HG03025 (cell line): ENCODE measurements at regions not wholly inside any gene's neighbourhood (a gene's known extent, or its start where the extent isn't known, plus 50 kb on each side); places are given as distances from the start of the nearest gene placed in this dataset.
"Not testable (repeated sequence)": the region's sequence is repeated elsewhere in the genome, so short reads cannot be mapped to it uniquely, and the experiment has no call there.

ENCODE experiments used
- ATAC-seq: cut with Tn5 transposase; IDR thresholded peaks from one replicate; pipeline ENCODE4 v1.9.1; 2021; ENCODE audit warnings: mild to moderate bottlenecking, moderate library complexity; ENCODE audit not compliant: unreplicated experiment, low FRiP score

- no peak for ATAC-seq
Observed at GRCh38 chr6:94559829-94560537, 1017.4 kb upstream of the MANEA start.

- not testable (repeated sequence) for ATAC-seq
Observed at GRCh38 chr6:94557207-94557606, 1020.1 kb upstream of the MANEA start.

DNA sequence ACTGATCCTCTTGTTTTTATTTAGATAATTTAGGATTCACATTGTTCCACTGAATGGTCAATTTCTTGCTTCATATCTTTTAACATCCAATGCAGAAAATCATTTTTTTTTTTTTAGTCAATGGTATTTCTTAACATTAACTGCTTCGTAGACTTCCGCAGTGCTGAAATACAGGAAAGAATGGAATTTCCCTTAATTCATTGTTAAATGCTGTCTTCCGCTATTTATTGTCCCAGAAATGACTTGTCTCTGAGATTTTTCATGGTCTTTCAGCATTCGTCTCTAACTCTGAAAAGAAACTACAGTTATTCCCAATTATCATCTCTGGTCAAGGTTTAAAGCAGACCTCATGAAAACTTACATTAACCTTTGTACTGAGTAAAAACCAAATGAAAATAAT lies 1029.1 kb upstream of the MANEA start:
- ATAC-seq = no peak

GRCh38 chr6:94535798-94536197 lies 1041.5 kb upstream of the MANEA start:
- ATAC-seq = no peak

GRCh38 chr6:94511502-94512088 lies 1065.7 kb upstream of the MANEA start:
- no peak for ATAC-seq

GRCh38 chr6:94510877-94511276 lies 1066.5 kb upstream of the MANEA start:
- no peak for ATAC-seq

DNA sequence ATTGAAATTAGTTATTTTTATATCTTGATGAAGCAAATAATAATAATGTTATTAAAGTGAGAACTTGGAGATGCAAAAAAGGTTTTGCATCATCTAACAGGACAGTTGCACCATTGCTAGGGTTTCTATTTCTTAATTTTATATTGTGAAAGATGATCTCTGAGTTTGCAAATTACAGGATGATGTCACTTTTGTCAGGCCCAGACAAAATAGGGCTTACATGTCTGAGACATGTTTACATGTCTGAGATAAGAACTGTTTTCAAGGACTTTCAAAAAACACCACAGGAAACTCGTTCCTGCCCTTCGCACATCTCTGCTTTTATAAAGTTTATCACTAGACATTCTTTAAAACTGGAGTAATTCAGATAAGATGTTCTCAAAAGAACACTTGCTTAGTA lies 1075.8 kb upstream of the MANEA start:
- no peak for ATAC-seq

- no peak for ATAC-seq
Observed at GRCh38 chr6:94498099-94498498, 1078.7 kb upstream of the EPHA7 start.

GRCh38 chr6:94494500-94494899 lies 1075.1 kb upstream of the EPHA7 start:
- ATAC-seq = no peak

- ATAC-seq = no peak
Observed at GRCh38 chr6:94487371-94487770, 1068.0 kb upstream of the EPHA7 start.

DNA sequence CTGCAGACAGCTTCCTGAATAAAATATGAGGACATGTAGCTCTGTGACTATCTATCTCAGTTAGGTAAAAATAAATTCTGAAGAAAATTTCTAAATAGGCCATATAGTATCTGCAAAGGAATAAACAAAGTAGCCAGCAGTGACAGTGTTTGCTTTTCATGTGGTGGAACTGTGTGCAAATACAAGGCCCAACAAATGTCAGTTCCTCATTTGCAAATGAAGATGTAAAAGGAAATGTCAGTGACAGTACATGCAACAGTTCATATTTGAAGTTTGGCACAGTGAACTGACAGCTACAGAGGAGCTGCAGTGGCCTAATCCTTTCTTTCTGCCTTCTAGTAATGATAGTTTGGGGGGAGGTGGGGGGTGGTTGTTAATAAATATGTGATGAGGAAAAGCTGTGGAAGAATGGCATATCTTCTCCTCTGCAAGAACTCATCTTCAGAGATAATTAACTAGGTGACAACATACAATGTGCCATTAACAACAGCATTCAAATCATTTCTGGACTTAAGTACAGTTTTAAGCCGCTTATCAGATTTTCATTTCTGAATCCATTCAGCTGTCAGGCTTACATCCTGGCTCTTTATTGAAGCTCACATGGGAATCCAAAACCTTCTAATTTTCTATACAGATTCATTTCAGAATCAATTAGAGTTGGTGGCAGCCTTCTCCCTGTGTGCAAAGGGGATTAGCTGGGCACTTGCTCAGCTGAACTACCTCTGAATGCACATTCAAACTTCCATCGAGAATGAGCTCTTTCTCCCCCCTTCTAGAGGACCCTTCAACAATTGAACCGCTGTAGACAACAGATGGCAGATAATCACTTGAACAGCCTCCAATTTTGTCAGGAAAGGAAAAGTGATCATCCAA lies 1059.0 kb upstream of the EPHA7 start:
- ATAC-seq = no peak

DNA sequence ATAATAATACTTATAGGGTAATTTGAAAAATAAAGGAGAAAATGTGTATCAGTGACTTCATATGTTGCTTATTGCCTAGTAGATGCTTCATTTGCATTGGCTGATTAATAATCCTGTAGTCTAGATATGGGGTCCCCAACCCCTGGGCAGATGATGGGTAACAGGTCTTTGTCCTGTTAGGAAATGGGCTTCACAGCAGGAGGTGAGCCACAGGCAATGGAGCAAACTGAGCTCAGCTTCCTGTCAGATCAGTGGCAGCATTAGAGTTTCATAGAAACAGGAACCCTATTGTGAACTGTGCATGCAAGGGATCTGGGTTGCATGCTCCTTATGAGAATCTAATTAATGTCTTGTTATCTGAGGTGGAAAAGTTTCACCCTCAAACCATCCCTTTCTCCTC lies 1049.5 kb upstream of the EPHA7 start:
- ATAC-seq = no peak

DNA sequence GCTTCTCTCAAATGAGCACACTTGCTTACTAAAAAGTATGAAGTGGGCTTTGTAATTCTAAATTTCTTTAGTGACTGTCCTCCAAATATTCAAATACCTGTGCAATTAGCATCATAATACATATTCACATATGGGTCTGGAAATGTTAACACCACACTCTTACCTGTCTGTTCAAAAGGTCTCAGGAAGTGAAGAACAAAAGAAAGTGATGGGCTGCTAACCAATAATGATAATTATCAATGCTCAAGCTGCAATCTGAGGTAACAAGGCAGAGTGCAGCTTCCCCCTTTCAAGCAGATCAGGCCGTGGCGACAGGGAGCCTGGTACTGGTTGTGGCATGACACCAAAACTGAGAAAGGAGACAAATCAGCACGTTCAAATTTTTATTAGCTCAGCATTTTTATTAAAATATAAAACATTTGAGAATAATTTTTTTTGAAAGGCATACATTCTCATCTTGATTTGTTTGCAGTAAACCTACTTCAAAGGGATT lies 1044.7 kb upstream of the EPHA7 start:
- ATAC-seq = no peak

GRCh38 chr6:94463306-94463705 lies 1043.9 kb upstream of the EPHA7 start:
- no peak for ATAC-seq

- no peak for ATAC-seq
Observed at GRCh38 chr6:94462231-94462630, 1042.9 kb upstream of the EPHA7 start.

- no peak for ATAC-seq
Observed at GRCh38 chr6:94456266-94456665, 1036.9 kb upstream of the EPHA7 start.

GRCh38 chr6:94454231-94454630 lies 1034.9 kb upstream of the EPHA7 start:
- ATAC-seq = no peak

GRCh38 chr6:94446120-94446519 lies 1026.8 kb upstream of the EPHA7 start:
- no peak for ATAC-seq

- no peak for ATAC-seq
Observed at GRCh38 chr6:94443701-94444100, 1024.3 kb upstream of the EPHA7 start.

DNA sequence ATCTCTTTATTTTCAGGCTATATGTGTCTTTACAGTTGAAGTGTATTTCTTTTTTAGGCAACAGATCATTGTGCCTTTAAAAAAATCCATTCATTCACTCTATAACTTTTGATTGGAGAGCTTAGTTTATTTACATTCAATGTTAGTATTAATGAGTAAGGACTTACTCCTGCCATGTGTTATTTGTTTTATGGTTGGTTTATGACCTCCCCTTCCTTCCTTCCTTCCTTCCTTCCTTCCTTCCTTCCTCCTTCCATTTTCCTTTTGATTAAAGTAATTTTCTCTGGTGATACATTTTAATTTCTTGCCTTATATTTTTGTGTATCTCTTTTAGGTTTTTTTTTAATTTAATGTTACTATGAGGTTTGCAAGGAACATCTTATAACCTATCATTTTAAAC lies 1005.3 kb upstream of the EPHA7 start:
- ATAC-seq = no peak

GRCh38 chr6:94417363-94417762 lies 998.0 kb upstream of the EPHA7 start:
- no peak for ATAC-seq
